Endodermal cell (in vitro differentiated cells): ENCODE measurements at regions not wholly inside any gene's neighbourhood (a gene's known extent, or its start where the extent isn't known, plus 50 kb on each side); places are given as distances from the start of the nearest gene placed in this dataset.

ENCODE experiments used
- DNase-seq: peaks from one replicate; pipeline ENCODE4 v3.0.0-alpha.2; 2017
- H3K27ac ChIP-seq: 2 replicates; pipeline ENCODE4 v1.5.1; 2013; ENCODE audit warnings: mild to moderate bottlenecking, low read depth, low read length, moderate library complexity
- H3K27me3 ChIP-seq: 2 replicates; pipeline ENCODE4 v1.6.1; 2013; ENCODE audit warnings: mild to moderate bottlenecking, low read length, moderate library complexity; ENCODE audit not compliant: insufficient read depth, control insufficient read depth, poor library complexity, severe bottlenecking
- H3K36me3 ChIP-seq: 2 replicates; pipeline ENCODE4 v1.7.0; 2013; ENCODE audit warnings: mild to moderate bottlenecking, low read length, moderate library complexity; ENCODE audit not compliant: control insufficient read depth, insufficient read depth
- H3K4me1 ChIP-seq: one replicate; pipeline ENCODE4 v1.7.0; 2013; ENCODE audit warnings: low read length; ENCODE audit not compliant: control insufficient read depth, insufficient read depth
- H3K4me3 ChIP-seq: 2 replicates; pipeline ENCODE4 v1.5.1; 2013; ENCODE audit warnings: mild to moderate bottlenecking, low read length, moderate library complexity
- H3K9ac ChIP-seq: 2 replicates; pipeline ENCODE4 v1.6.1; 2013; ENCODE audit warnings: mild to moderate bottlenecking, low read length, moderate library complexity; ENCODE audit not compliant: poor library complexity, severe bottlenecking; ENCODE audit errors: extremely low read depth
- H3K9me3 ChIP-seq: 2 replicates; pipeline ENCODE4 v1.6.1; 2013; ENCODE audit warnings: mild to moderate bottlenecking, low read length, moderate library complexity; ENCODE audit not compliant: control insufficient read depth
- H3K27ac Mint-ChIP-seq: 2 replicates; pipeline ENCODE4 v1.8.0; 2020; ENCODE audit warnings: mixed read lengths
- H3K27me3 Mint-ChIP-seq: 2 replicates; pipeline ENCODE4 v1.8.0; 2021; ENCODE audit warnings: mild to moderate bottlenecking, mixed read lengths; ENCODE audit not compliant: insufficient read depth
- H3K36me3 Mint-ChIP-seq: 2 replicates; pipeline ENCODE4 v1.8.0; 2020; ENCODE audit warnings: low read depth, mixed read lengths
- H3K4me1 Mint-ChIP-seq: 2 replicates; pipeline ENCODE4 v1.8.0; 2020; ENCODE audit warnings: mixed read lengths
- H3K4me3 Mint-ChIP-seq: 2 replicates; pipeline ENCODE4 v1.8.0; 2020; ENCODE audit warnings: mild to moderate bottlenecking, moderate library complexity, mixed read lengths
- H3K9me3 Mint-ChIP-seq: 2 replicates; pipeline ENCODE4 v1.8.0; 2020; ENCODE audit warnings: mild to moderate bottlenecking, mixed read lengths
- CTCF ChIP-seq: fragments of 200-600 bp; sonication (generic); conservative IDR thresholded peaks from 2 replicates; pipeline ENCODE4 v1.5.0; 2021; ENCODE audit warnings: antibody characterized with exemption, mild to moderate bottlenecking
- WGBS, 2 experiments: methylation state at CpG; one replicate each; pipeline versions ENCODE4 v1.1.5 to v1.1.7; 2013; ENCODE audit warnings: missing lambda C conversion rate in 2 of 2, mixed read lengths in 1 of 2; ENCODE audit not compliant: insufficient coverage in 1 of 2, insufficient read length in 1 of 2; 5-methylcytosine and 5-hydroxymethylcytosine counted together

- Histone ChIP-seq H3K27ac (no peak overlapping the region), H3K27me3 (no peaks in the 10 kb centered on the region), H3K9ac (no peak overlapping the region), H3K36me3 (no peaks in the 10 kb centered on the region), H3K4me1 (no peaks in the 10 kb centered on the region), H3K9me3 (no peaks in the 10 kb centered on the region), H3K4me3 (no peak overlapping the region)
- Mint-ChIP-seq H3K4me1 (peaks cover 8% of the 10 kb centered on the region), H3K27me3 (peaks cover 25% of the 10 kb centered on the region), H3K9me3 (no peaks in the 10 kb centered on the region), H3K36me3 (no peaks in the 10 kb centered on the region), H3K27ac (no peak overlapping the region), H3K4me3 (peak overlapping the region; percentile 61)
- TF ChIP-seq CTCF, result no peak
- DNase-seq, result peak; percentile 59
- 94 to 96% methylated on average over 15 to 29 of the region's 29 CpGs for WGBS, 2 experiments
These were observed 105.5 kb upstream of the SIMC1 start for GRCh38 chr5:176132471-176133288.

- no peaks in the 10 kb centered on the region for H3K4me1 ChIP-seq
- Mint-ChIP-seq H3K27ac (no peak overlapping the region), H3K36me3 (no peaks in the 10 kb centered on the region), H3K4me3 (peak overlapping the region; percentile 61), H3K27me3 (peaks cover 25% of the 10 kb centered on the region), H3K4me1 (peaks cover 8% of the 10 kb centered on the region), H3K9me3 (no peaks in the 10 kb centered on the region)
- no peaks in the 10 kb centered on the region for H3K27me3 ChIP-seq
- no peak overlapping the region for H3K27ac ChIP-seq
- TF ChIP-seq CTCF, result no peak
- H3K9ac ChIP-seq, result no peak overlapping the region
- 72 to 82% methylated on average over 13 to 34 of the region's 34 CpGs for WGBS, 2 experiments
- H3K9me3 ChIP-seq, result no peaks in the 10 kb centered on the region
- peak; percentile 80 for DNase-seq
- H3K4me3 ChIP-seq, result no peak overlapping the region
- H3K36me3 ChIP-seq, result no peaks in the 10 kb centered on the region
These were observed 104.8 kb upstream of the SIMC1 start for GRCh38 chr5:176133289-176133870.

- peaks cover 25% of the 10 kb centered on the region for H3K27me3 Mint-ChIP-seq
- WGBS, 2 experiments, result 40 to 67% methylated on average over 2 to 12 of the region's 15 CpGs
- H3K4me3 Mint-ChIP-seq, result peak overlapping the region; percentile 61
- no peak overlapping the region for H3K27ac Mint-ChIP-seq
- H3K4me1 Mint-ChIP-seq, result peaks cover 8% of the 10 kb centered on the region
- no peak overlapping the region for H3K9ac ChIP-seq
- H3K36me3 ChIP-seq, result no peaks in the 10 kb centered on the region
- no peak overlapping the region for H3K4me3 ChIP-seq
- no peaks in the 10 kb centered on the region for H3K9me3 Mint-ChIP-seq
- H3K9me3 ChIP-seq, result no peaks in the 10 kb centered on the region
- DNase-seq, result no peak
- H3K27ac ChIP-seq, result no peak overlapping the region
- no peaks in the 10 kb centered on the region for H3K4me1 ChIP-seq
- TF ChIP-seq CTCF, result no peak
- H3K27me3 ChIP-seq, result no peaks in the 10 kb centered on the region
- no peaks in the 10 kb centered on the region for H3K36me3 Mint-ChIP-seq
These were observed 104.3 kb upstream of the SIMC1 start for GRCh38 chr5:176133877-176134276.
